ENCODE measurements at regions not wholly inside any gene's neighbourhood (a gene's known extent, or its start where the extent isn't known, plus 50 kb on each side); places are given as distances from the start of the nearest gene placed in this dataset.

DNA sequence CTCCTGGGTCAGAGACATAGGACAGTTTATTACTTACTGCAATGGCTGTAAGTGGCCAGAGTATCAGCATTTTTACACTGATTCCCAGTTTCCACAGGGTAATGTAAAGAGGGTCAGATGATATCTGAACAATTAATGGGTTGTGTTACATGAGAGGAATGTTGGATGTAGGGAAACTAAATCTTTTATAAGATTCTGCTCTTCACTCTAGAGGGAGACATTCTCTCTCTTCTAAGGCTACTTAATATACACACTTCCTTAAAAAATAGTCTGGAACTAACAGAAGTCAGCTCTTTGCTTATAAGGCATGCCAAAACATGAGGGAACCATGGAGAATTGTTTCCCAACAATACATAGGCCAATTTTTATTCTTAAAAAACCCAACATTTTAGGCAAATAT, 389.8 kb downstream of the ETNK1 start:
- TF ChIP-seq CBFB (CRISPR knock-in tag; IDR thresholded peaks at IDR 0.05; ENCODE audit: low read depth) = no peak
- POLR2A ChIA-PET = no interaction called here
- no peak overlapping the region for H3K4me3 Mint-ChIP-seq
- CTCF ChIA-PET = no interaction called here
- DNase-seq (ENCODE audit: low spot score) = no peak
- no peak for ATAC-seq
- H3K4me1 Mint-ChIP-seq = peaks cover 13% of the 10 kb centered on the region
- no peaks in the 10 kb centered on the region for H3K27me3 Mint-ChIP-seq (ENCODE audit: low read depth)
- peaks cover 13% of the 10 kb centered on the region; the same call in 1 of the 2 replicates for H3K9me3 Mint-ChIP-seq
- no peaks in the 10 kb centered on the region for H3K36me3 Mint-ChIP-seq
- H3K27ac Mint-ChIP-seq = no peak overlapping the region

DNA sequence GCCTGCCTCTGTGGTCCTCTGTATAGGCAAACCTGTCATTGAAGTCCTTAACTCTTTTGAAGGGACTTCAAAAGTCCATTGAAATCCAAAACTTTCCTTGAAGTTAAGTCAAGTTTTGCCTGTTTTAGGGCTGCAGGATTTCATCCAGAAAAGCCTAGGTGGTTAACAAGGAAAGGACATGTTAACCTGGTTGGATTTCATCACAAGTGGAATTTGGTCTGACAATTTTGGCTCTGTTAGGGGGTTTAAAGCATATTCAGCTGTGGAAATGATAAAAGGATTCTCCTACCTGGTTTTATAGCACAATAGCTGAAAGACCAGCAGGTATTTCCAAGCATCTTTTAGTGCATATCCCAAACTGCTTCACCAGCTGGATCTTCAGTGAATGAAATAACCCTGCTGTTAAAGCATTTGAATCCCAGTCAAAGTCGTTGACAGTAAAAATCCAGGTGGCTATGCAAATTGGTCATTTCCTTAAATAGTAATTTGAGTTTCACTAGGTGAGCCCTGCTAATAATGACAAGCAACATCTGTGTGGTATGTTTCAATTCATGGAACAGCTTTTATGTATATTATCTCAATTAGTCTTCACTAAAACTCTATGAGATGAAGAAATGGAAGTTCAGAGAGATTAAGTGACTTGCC, 400.5 kb downstream of the ETNK1 start:
- CTCF ChIA-PET = interaction anchor here (0.7 to 1.0 kb wide), 3 partner anchors 43 to 341 kb away, joined by 3 read pairs; no protein-coding TSS in a partner anchor
- POLR2A ChIA-PET = no interaction called here

DNA sequence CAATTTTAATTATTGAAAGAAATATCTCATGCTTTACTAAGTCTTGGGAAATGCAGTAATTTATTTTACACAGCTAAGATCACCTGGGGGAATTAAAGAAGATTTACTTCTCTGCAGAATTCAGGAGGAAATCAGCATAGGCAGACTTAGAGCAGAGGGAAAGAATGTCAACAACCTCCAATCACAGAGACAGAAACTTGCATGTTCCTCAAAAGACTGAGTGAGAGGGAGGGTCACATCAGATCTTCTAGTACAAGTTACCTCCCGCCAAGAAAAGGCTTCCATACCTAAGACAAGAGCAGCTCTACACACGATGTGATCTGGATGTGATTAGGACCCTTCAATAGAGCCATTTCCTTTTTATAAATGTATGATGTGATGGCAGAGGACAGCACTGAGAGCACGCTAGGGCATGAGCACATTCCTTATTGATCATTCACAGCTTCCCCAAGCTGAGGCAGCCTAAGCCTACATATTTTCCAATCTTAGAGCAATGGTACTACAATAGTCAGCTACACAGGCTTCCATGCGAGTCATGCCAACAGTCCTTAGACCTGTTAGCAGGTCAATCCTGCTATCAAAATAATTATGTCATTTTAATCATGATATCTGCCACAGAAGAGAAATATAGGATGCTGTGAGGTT, 403.3 kb downstream of the ETNK1 start:
- peak overlapping the region; percentile 10; the same call in 1 of the 2 replicates for H3K27ac Mint-ChIP-seq
- no peak for TF ChIP-seq GRHL2 (CRISPR knock-in tag; IDR thresholded peaks at IDR 0.05; ENCODE audit: insufficient replicate concordance, severe bottlenecking)
- TF ChIP-seq, protein P1, sequence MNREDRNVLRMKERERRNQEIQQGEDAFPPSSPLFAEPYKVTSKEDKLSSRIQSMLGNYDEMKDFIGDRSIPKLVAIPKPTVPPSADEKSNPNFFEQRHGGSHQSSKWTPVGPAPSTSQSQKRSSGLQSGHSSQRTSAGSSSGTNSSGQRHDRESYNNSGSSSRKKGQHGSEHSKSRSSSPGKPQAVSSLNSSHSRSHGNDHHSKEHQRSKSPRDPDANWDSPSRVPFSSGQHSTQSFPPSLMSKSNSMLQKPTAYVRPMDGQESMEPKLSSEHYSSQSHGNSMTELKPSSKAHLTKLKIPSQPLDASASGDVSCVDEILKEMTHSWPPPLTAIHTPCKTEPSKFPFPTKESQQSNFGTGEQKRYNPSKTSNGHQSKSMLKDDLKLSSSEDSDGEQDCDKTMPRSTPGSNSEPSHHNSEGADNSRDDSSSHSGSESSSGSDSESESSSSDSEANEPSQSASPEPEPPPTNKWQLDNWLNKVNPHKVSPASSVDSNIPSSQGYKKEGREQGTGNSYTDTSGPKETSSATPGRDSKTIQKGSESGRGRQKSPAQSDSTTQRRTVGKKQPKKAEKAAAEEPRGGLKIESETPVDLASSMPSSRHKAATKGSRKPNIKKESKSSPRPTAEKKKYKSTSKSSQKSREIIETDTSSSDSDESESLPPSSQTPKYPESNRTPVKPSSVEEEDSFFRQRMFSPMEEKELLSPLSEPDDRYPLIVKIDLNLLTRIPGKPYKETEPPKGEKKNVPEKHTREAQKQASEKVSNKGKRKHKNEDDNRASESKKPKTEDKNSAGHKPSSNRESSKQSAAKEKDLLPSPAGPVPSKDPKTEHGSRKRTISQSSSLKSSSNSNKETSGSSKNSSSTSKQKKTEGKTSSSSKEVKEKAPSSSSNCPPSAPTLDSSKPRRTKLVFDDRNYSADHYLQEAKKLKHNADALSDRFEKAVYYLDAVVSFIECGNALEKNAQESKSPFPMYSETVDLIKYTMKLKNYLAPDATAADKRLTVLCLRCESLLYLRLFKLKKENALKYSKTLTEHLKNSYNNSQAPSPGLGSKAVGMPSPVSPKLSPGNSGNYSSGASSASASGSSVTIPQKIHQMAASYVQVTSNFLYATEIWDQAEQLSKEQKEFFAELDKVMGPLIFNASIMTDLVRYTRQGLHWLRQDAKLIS (CRISPR knock-in tag; IDR thresholded peaks at IDR 0.05; ENCODE audit: borderline replicate concordance) = no peak
- TF ChIP-seq ELF4 (CRISPR knock-in tag; IDR thresholded peaks at IDR 0.05; ENCODE audit: low read depth) = no peak
- TF ChIP-seq ZNF121 (CRISPR knock-in tag; IDR thresholded peaks at IDR 0.05) = no peak
- no peak for TF ChIP-seq HMGA2 (CRISPR knock-in tag; IDR thresholded peaks at IDR 0.05)
- TF ChIP-seq EMX1 (CRISPR knock-in tag; IDR thresholded peaks at IDR 0.05) = no peak
- no peak for TF ChIP-seq ETV6 (CRISPR knock-in tag; IDR thresholded peaks at IDR 0.05)
- no peak for TF ChIP-seq MXD4 (CRISPR knock-in tag; IDR thresholded peaks at IDR 0.05; ENCODE audit: borderline replicate concordance)
- TF ChIP-seq ZNF416 (CRISPR knock-in tag; IDR thresholded peaks at IDR 0.05) = no peak
- TF ChIP-seq FOXP1 (CRISPR knock-in tag; IDR thresholded peaks at IDR 0.05; ENCODE audit: borderline replicate concordance) = no peak
- TF ChIP-seq JAZF1 (CRISPR knock-in tag; IDR thresholded peaks at IDR 0.05) = no peak

More for the DNA sequence above, 400.5 kb downstream of the ETNK1 start:
- Mint-ChIP-seq H3K27me3 (ENCODE audit: low read depth) (no peaks in the 10 kb centered on the region), H3K36me3 (peaks cover 2% of the 10 kb centered on the region; the same call in 1 of the 2 replicates), H3K9me3 (peaks cover 12% of the 10 kb centered on the region), H3K27ac (peak overlapping the region; percentile 69), H3K4me3 (no peak overlapping the region), H3K4me1 (peaks cover 54% of the 10 kb centered on the region)
- DNase-seq (ENCODE audit: low spot score) = no peak
- TF ChIP-seq ZNF317 (CRISPR knock-in tag; IDR thresholded peaks at IDR 0.05; ENCODE audit: borderline replicate concordance, low read depth) (no peak), JUN (CRISPR knock-in tag; IDR thresholded peaks at IDR 0.05) (no peak), ZNF219 (CRISPR knock-in tag; IDR thresholded peaks at IDR 0.05; ENCODE audit: borderline replicate concordance) (no peak), GRHL2 (CRISPR knock-in tag; IDR thresholded peaks at IDR 0.05; ENCODE audit: insufficient replicate concordance, severe bottlenecking) (no peak), NFATC4 (CRISPR knock-in tag; IDR thresholded peaks at IDR 0.05) (no peak), CBFB (CRISPR knock-in tag; IDR thresholded peaks at IDR 0.05; ENCODE audit: low read depth) (no peak)
- TF ChIP-seq, protein P2, sequence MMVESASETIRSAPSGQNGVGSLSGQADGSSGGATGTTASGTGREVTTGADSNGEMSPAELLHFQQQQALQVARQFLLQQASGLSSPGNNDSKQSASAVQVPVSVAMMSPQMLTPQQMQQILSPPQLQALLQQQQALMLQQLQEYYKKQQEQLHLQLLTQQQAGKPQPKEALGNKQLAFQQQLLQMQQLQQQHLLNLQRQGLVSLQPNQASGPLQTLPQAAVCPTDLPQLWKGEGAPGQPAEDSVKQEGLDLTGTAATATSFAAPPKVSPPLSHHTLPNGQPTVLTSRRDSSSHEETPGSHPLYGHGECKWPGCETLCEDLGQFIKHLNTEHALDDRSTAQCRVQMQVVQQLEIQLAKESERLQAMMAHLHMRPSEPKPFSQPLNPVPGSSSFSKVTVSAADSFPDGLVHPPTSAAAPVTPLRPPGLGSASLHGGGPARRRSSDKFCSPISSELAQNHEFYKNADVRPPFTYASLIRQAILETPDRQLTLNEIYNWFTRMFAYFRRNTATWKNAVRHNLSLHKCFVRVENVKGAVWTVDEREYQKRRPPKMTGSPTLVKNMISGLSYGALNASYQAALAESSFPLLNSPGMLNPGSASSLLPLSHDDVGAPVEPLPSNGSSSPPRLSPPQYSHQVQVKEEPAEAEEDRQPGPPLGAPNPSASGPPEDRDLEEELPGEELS (CRISPR knock-in tag; IDR thresholded peaks at IDR 0.05) = no peak
- TF ChIP-seq, protein P3, sequence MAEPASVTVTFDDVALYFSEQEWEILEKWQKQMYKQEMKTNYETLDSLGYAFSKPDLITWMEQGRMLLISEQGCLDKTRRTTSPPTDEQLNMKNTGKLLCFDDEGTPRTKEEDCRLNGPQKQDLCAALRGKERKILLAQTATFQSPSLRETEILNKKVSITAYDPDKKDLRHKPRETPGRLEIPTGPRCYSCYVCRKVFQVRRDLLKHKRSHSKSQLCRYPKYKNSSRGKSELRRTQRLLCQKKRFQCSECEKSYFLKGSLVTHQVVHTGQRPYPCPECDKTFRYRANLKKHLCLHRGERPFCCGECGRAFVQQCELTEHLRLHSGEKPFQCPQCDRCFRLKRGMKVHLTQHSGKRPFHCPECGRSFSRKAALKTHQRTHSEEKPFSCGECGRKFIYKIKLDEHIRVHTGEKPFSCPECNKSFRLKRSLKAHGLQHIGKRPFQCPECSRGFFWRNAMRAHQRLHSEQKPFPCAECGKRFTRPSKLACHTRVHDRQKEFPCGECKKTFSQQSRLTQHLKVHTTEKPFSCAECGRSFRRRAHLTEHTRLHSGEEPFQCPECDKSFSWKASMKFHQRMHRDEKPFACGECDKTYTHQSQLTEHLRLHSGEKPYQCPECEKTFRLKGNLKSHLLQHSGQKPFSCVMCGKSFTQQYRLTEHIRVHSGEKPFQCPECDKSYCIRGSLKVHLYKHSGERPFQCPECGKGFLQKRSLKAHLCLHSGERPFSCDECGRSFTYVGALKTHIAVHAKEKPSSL (CRISPR knock-in tag; conservative IDR thresholded peaks at IDR 0.05) = no peak
- TF ChIP-seq, protein P4, sequence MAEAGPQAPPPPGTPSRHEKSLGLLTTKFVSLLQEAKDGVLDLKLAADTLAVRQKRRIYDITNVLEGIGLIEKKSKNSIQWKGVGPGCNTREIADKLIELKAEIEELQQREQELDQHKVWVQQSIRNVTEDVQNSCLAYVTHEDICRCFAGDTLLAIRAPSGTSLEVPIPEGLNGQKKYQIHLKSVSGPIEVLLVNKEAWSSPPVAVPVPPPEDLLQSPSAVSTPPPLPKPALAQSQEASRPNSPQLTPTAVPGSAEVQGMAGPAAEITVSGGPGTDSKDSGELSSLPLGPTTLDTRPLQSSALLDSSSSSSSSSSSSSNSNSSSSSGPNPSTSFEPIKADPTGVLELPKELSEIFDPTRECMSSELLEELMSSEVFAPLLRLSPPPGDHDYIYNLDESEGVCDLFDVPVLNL (CRISPR knock-in tag; IDR thresholded peaks at IDR 0.05; ENCODE audit: borderline replicate concordance, low read depth) = no peak
- ATAC-seq = peak; percentile 27; the same call in 1 of the 2 replicates

More for the DNA sequence above, 403.3 kb downstream of the ETNK1 start:
- Mint-ChIP-seq H3K27me3 (ENCODE audit: low read depth) (no peaks in the 10 kb centered on the region), H3K4me1 (peaks cover 61% of the 10 kb centered on the region), H3K36me3 (no peaks in the 10 kb centered on the region), H3K4me3 (no peak overlapping the region), H3K9me3 (no peaks in the 10 kb centered on the region)
- POLR2A ChIA-PET = no interaction called here
- ATAC-seq (peak; percentile 61), DNase-seq (ENCODE audit: low spot score) (no peak)
- CTCF ChIA-PET = no interaction called here
